ENCODE measurements at regions not wholly inside any gene's neighbourhood (a gene's known extent, or its start where the extent isn't known, plus 50 kb on each side); places are given as distances from the start of the nearest gene placed in this dataset.
"Not testable (repeated sequence)": the region's sequence is repeated elsewhere in the genome, so short reads cannot be mapped to it uniquely, and the experiment has no call there.

GRCh38 chr9:29456940-29457339, 1883.7 kb upstream of the C9orf72 start:
- no peak for DNase-seq

GRCh38 chr9:29475471-29475870, 1902.2 kb upstream of the C9orf72 start:
- DNase-seq: no peak

DNA sequence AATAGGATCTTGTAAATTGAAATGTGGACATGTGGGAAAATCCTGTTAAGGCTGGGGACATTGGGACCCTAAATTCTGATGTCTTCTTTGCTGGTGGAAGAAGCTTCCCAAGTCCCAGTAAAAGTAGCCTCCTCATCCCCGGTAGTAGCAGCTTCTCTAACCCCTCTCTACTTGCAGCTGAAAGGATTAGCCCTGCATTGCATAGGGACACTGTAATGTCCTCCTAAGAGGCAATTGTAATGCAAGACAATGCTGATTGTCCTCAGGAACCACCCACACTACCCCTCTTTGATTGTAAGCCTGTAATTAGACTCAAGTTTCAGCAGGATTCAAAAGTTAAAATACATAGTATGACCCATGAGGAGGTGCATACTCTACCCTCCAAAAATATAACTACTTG, 1938.4 kb upstream of the C9orf72 start:
- no peak for DNase-seq

DNA sequence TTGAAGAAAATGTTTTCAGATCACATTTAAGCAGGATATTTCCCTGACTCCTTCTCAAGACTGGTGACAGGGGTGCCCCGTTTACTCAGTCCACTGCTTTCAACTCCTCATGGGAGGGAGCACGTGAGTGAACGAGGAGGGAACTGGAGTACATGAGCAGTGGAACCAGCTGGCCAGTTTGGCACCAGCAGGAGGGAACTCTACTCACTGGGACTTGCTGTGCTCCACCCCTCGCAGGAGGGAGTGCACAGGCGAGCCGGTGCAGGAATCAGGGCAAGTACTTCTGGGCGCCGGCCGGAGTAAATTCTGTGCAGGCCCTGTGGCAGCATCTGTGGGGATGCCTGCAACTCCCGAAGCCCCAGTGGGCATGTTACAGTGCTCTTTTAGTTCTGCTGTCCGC, 1941.1 kb upstream of the C9orf72 start:
- no peak for DNase-seq

DNA sequence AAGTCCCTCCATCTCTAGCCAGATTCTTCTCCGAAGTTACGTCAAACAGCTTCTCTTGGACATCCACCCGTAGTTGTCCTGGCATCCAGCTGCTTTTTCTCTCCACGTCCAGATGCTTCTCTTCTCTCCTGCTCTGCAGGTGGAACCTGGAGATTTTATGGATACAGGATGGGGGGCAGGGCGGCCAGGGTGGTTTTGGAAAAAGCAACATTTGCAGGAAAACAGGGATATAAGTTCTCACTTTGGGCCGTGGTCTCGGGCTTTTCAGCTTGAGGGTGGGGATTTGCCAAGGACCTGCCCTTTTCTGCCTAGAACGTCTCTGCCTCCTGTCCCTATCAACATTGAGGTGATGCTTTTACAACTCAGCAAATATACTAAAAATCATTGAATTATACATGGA, 1941.6 kb upstream of the C9orf72 start:
- no peak for DNase-seq

DNA sequence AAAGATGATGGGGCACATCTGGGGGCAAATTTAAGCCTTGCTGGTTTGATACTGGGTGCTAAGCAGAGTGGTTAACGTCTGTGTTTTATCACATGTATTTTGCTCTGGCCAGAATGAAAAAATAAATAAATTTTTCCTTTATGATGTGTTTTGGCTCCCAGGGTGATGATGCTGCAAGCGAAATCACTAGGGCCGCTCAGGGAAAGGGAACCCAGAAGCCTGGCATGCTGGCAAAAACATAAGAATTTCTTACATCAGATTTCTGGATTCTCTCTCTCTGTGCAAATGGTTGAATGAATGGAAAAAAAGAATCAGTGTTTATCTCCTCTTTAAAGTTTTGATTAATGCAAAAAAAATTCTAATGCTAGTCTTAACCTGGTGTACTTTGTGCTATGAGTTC, 1975.2 kb upstream of the C9orf72 start:
- no peak for DNase-seq

DNA sequence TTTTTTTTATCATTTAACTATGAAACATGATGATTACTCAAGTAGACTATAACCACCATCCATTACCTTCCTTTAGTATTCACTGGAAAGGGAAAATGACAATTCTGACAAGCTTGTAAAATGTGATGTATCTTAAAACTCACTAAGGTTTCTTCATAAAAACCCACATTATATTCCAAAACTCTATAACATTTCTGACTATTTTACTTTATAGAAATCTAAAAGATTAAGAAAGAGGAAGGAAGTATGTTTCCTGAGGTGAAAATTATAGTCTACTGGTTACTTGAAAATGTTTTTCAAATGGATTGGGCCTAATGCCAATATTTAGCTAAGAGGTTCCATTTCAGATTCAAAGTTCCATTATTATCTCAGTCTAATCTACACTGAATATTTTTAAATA, 1982.2 kb upstream of the C9orf72 start:
- no peak for DNase-seq

- DNase-seq: no peak
These were observed 1983.0 kb upstream of the C9orf72 start for GRCh38 chr9:29556317-29556716.

- DNase-seq: no peak
These were observed 1983.5 kb upstream of the C9orf72 start for GRCh38 chr9:29556746-29557145.

- no peak for DNase-seq
These were observed 1991.3 kb upstream of the C9orf72 start for GRCh38 chr9:29564564-29564963.

DNA sequence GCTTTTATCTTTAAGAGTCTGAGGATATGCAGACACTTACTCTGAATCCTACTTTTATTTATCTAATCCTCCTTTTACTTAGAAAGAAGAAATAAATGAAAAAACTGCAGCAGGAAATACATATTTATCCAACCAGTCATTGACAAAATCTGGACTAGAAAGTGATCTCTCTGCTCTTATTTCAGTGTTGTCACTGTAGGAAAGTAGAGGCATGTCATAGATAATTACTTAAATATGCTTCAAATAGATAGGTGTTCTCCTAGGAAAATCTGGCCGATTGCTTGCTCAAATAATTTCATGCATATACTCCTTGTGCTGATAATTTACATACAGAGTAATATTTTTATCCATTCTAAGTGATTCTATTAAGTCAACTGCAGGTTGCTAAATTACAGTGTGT, 2001.9 kb upstream of the C9orf72 start:
- DNase-seq: no peak

DNA sequence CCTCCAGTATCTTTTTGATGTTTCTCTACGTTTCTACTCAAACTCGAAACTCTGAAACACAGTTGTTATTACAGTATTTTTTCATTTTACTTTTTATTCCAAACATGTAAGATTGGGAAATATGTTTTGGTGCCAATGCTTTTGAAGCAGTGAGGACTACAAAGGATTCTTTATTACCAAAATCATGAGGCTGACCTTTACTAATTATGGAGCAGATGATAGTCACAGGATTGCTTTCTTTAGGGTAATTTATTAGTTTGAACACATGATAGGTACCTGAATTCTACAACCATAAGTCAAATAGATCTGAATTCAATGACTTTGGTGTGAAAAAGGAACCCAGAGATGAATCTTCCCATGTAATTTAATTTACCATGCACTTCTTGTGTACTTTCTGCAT, 2015.1 kb upstream of the C9orf72 start:
- no peak for DNase-seq

DNA sequence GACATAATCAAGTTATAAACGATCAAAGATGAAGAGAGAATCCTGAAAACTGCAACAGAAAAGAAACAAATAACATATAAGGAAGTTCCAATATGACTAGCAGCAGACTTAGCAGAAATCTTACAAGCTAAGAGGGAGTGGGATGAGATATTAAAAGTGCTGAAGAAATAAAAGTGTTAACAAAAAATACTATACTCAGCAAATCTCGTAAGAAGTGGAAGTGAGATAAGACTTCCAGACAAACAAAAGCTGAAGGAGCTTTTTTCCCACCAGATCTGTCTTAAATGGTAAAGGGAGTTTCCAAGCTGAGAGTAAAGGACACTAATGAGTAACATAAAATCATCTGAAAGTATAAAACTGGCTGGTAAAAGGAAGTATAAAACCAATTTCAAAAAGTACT, 2036.0 kb upstream of the C9orf72 start:
- no peak for DNase-seq

- DNase-seq: no peak
These were observed 2040.5 kb upstream of the C9orf72 start for GRCh38 chr9:29613773-29614172.

- no peak for DNase-seq
These were observed 2043.6 kb upstream of the C9orf72 start for GRCh38 chr9:29616844-29617243.

GRCh38 chr9:29625292-29625731, 2052.0 kb upstream of the C9orf72 start:
- no peak for DNase-seq

DNA sequence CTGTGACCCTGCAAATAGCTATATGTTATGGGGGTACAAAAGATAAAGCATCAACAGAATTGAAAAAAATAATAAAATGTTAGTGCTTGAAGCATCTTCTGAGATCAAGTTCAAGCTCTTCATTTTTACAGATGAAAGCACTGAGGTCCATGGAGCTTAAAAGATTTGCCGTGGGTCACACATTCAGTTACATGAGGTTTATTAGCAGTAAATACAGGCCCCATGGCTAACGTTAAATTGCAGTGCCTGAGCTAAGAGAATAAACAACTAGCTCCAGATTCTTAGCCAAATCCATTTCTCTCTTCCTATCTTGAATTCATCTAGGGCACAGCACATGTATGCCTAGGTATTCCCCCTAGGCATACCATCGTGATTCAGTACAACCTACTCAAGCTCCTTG, 2052.7 kb upstream of the C9orf72 start:
- DNase-seq: no peak

GRCh38 chr9:29628856-29629255, 2055.6 kb upstream of the C9orf72 start:
- DNase-seq: not testable (repeated sequence)

DNA sequence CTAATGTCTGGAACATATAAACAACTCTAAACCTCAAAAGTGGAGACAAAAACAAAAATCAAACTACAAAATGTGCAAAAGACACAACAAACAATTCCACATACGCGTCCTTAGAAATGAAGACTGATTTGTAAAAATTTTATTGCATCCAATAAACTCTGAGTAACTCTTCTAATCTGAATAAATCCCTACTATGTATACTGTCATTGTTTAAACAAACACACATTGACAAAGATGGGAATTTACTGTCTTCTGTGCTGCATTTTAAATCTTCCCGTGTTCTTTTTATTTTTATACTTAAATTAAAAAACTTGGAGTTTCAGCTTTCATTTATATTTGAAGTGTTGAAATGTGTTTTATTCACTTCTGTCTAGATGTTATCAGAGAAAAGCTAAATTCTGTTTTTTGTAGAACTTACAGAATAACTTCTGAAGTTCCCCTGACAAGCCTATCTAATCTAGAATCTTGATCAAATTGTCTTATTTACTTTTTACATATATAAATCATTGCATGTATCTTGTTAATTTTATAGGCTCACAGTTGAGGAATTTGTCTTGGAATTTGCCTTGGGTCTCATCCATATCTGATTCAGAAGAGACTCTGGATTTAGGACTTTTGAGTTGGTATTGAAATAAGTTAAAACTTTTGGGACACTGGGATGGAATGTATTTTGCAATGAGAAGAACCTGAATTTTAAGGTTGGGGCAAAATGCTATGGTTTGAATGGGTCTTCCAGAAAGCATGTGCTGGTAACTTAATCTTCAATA, 2064.4 kb upstream of the C9orf72 start:
- DNase-seq: no peak

DNA sequence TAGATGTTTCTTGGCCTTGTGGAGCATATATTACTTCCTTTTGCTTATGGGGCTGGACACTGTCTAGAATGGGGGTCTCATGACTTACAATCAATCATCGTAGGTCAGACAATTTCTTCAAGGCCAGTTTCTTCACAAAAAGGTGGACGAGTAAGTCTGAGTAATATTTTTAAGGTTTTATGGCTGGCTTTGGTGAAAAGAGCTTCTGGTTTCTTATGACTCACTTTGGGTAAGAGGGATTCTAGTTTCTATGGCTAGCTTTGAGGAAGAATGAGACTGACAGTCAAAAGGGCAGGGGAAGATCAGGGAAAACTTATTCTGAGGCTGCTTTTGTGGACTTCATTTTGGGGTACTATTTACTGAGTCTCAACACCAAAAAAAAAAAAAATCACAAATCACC, 2067.2 kb upstream of the C9orf72 start:
- DNase-seq: no peak

DNA sequence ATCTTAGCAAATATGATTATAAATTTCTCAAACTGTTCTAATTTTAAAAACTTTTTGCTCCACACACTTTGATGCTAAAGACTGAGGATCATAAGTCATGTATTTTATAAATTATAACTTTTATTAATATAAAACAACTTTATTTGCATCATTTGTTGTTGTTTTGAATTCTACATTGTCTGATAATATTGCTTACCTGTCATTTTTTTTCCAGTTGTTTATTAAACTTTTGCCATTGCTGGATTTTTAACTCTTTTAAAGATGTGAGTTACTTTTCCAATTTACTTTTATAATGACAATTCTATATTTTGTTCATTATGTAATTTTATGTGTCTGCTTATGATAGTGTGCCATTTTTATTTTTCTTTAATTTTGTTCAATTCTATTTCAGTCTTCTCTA, 2071.2 kb upstream of the C9orf72 start:
- no peak for DNase-seq

- DNase-seq: no peak
These were observed 2074.2 kb upstream of the C9orf72 start for GRCh38 chr9:29647451-29647850.

GRCh38 chr9:29648132-29648531, 2074.9 kb upstream of the C9orf72 start:
- DNase-seq: no peak

DNA sequence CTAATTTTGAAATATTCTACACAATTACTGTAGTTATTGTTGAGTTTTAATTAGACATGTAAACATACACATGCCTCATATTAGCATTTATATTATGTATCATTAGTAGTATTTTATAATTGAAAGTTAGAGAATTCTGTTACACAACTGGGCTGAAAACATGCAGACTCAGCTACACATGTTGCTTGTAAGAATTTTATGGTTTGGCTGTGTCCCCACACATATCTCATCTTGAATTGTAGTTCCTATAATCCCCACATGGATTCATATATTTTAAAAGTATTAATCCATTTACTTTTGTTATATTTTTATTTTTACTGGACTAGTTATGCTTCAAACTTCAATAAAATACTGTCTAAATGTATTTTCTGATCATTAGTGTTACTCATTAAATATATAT, 2075.3 kb upstream of the C9orf72 start:
- DNase-seq: no peak

GRCh38 chr9:29656641-29657406, 2083.5 kb upstream of the C9orf72 start:
- DNase-seq: no peak
